ENCODE measurements at regions not wholly inside any gene's neighbourhood (a gene's known extent, or its start where the extent isn't known, plus 50 kb on each side); places are given as distances from the start of the nearest gene placed in this dataset.

DNA sequence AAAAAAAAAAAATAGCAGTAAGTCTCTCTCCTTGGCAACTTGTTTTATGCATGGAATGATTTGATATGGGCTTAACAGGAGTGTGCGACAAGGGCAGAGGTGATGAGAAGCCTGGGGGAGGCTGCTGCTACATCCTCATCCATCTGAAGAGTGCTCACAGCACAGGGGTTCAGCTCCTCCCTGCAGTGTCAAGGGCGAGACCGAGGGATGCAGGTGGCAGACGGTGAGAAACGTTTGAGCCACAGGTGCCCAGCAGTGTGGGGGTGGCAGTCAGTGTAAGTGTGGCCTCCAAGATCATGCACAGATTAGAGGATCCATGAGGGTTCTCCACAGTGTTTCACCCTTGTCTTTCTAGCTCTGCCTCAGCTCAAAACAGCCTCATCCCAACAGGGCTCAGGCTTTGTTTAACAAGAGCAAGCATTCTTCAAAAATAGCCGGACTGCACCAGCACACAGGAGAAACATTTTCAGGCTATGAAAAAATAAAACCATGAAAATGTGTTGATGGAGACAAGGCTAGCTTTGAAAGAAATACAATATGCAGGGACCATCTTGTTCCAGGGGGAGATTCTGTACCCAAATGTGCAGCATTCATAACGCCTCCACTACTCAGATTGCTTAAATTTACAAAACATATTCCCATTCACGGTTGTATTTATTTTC lies 324.5 kb upstream of the MYT1L start:
- Histone ChIP-seq H3K36me3 (ENCODE audit: insufficient read depth, low read length) (no peaks in the 10 kb centered on the region), H3K4me3 (ENCODE audit: low read length) (no peak overlapping the region), H3K4me1 (ENCODE audit: insufficient read depth, low read length) (peaks cover 7% of the 10 kb centered on the region), H3K27ac (ENCODE audit: low read depth in 1 of 2, low read length in 2 of 2) (no peak overlapping the region), H3K27me3 (ENCODE audit: control insufficient read depth in 1 of 2, insufficient read depth in 2 of 2, low read length in 2 of 2) (no peaks in the 10 kb centered on the region), H3K9me3 (ENCODE audit: control insufficient read depth in 1 of 2, insufficient read depth in 1 of 2, low read length in 2 of 2) (peaks cover 8 to 9% of the 10 kb centered on the region in 2 experiments)
- no peaks in the 10 kb centered on the region for H3K36me3 Mint-ChIP-seq (ENCODE audit: low read depth)
- TF ChIP-seq, protein P1, sequence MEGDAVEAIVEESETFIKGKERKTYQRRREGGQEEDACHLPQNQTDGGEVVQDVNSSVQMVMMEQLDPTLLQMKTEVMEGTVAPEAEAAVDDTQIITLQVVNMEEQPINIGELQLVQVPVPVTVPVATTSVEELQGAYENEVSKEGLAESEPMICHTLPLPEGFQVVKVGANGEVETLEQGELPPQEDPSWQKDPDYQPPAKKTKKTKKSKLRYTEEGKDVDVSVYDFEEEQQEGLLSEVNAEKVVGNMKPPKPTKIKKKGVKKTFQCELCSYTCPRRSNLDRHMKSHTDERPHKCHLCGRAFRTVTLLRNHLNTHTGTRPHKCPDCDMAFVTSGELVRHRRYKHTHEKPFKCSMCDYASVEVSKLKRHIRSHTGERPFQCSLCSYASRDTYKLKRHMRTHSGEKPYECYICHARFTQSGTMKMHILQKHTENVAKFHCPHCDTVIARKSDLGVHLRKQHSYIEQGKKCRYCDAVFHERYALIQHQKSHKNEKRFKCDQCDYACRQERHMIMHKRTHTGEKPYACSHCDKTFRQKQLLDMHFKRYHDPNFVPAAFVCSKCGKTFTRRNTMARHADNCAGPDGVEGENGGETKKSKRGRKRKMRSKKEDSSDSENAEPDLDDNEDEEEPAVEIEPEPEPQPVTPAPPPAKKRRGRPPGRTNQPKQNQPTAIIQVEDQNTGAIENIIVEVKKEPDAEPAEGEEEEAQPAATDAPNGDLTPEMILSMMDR (IDR thresholded peaks at IDR 0.05) = no peak
- H3K27ac Mint-ChIP-seq = no peak overlapping the region
- ATAC-seq (ENCODE audit: poor library complexity) (no peak), DNase-seq (no peak)
- ChIA-PET CTCF (no interaction called here), POLR2A (interaction anchor here (0.8 kb wide), 1 partner anchor 9 kb away, joined by 3 read pairs; no protein-coding TSS in a partner anchor)
- H3K4me3 Mint-ChIP-seq = no peak overlapping the region
- H3K4me1 Mint-ChIP-seq (ENCODE audit: low read depth) = peaks cover 11% of the 10 kb centered on the region
- H3K9me3 Mint-ChIP-seq = peaks cover 8% of the 10 kb centered on the region
- no peaks in the 10 kb centered on the region for H3K27me3 Mint-ChIP-seq
- intact Hi-C loops (cut with DNase I, micrococcal nuclease) = no loop called here

DNA sequence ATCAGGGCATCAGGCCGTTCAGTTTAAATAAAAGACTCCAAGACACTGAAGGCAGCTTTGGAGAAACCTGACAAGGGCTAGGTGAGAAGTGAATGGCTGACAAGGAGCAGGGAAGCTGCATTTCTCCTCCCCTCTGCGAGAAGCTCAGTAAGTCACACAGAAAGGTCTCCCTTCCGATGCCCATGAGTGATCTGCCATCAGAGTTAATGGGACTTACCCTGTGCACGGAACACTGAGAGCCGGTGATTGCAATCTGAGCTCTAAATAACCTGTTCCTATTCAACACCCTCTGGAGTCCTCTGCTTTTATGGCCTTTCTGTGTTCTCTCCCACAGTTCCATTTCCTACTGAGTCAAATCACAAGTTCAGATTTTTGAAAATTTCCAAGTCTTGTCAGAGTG lies 322.2 kb upstream of the MYT1L start:
- TF ChIP-seq, protein P1 (IDR thresholded peaks at IDR 0.05) = no peak
- Histone ChIP-seq H3K27me3 (ENCODE audit: control insufficient read depth in 1 of 2, insufficient read depth in 2 of 2, low read length in 2 of 2) (no peaks in the 10 kb centered on the region), H3K4me1 (ENCODE audit: insufficient read depth, low read length) (peaks cover 7% of the 10 kb centered on the region), H3K4me3 (ENCODE audit: low read length) (no peak overlapping the region), H3K27ac (ENCODE audit: low read depth in 1 of 2, low read length in 2 of 2) (no peak overlapping the region), H3K36me3 (ENCODE audit: insufficient read depth, low read length) (no peaks in the 10 kb centered on the region), H3K9me3 (ENCODE audit: control insufficient read depth in 1 of 2, insufficient read depth in 1 of 2, low read length in 2 of 2) (peaks cover 0 to 3% of the 10 kb centered on the region in 2 experiments)
- intact Hi-C loops (cut with DNase I, micrococcal nuclease) = no loop called here
- H3K9me3 Mint-ChIP-seq = peaks cover 2% of the 10 kb centered on the region
- H3K36me3 Mint-ChIP-seq (ENCODE audit: low read depth) = no peaks in the 10 kb centered on the region
- H3K4me1 Mint-ChIP-seq (ENCODE audit: low read depth) = peaks cover 11% of the 10 kb centered on the region
- H3K4me3 Mint-ChIP-seq = no peak overlapping the region
- no peak overlapping the region for H3K27ac Mint-ChIP-seq
- H3K27me3 Mint-ChIP-seq = no peaks in the 10 kb centered on the region
- ChIA-PET POLR2A (no interaction called here), CTCF (no interaction called here)
- DNase-seq = no peak
- no peak for ATAC-seq (ENCODE audit: poor library complexity)

DNA sequence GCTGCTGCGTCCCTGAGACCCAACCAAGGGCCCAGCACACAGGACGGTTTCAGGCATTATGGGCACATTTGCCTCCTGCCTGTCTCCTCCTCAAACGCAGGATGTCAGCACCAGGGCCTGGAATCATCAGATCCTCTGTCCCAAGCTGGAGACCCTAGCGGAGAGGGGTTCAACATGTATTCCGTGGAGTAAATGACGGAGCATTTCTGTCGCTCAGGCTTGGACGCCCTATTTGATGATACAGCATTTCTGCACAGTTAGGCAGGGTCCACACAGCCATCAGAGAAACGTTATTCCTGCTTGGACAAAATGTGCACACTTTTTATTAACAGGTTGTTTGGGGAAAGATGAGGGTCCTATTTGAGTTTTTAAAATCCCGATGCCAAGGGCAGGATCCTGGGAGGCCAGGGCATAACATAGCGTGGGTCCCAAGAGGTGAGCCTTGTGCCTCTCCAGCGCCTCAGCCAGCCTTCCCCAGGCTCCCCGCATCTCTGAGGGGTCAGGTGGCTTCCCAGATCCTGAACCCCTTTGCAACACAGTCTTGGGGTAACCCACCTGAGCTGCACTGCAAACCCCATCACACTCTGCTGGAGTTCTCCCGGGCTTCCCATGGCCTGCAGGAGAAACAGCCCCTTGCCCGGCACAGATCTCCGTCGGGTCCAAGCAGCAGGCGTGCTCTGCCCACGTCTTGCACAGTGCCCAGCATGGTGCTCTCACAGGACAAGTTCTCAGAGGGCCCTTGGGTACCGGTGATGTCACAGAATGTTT lies 319.7 kb upstream of the MYT1L start:
- POLR2A ChIA-PET = no interaction called here
- Histone ChIP-seq H3K36me3 (ENCODE audit: insufficient read depth, low read length) (no peaks in the 10 kb centered on the region), H3K9me3 (ENCODE audit: control insufficient read depth in 1 of 2, insufficient read depth in 1 of 2, low read length in 2 of 2) (no peaks in the 10 kb centered on the region), H3K4me3 (ENCODE audit: low read length) (no peak overlapping the region), H3K4me1 (ENCODE audit: insufficient read depth, low read length) (peaks cover 21% of the 10 kb centered on the region), H3K27me3 (ENCODE audit: control insufficient read depth in 1 of 2, insufficient read depth in 2 of 2, low read length in 2 of 2) (no peaks in the 10 kb centered on the region), H3K27ac (ENCODE audit: low read depth in 1 of 2, low read length in 2 of 2) (no peak overlapping the region)
- intact Hi-C loops (cut with DNase I, micrococcal nuclease) = no loop called here
- peaks cover 24% of the 10 kb centered on the region for H3K4me1 Mint-ChIP-seq (ENCODE audit: low read depth)
- TF ChIP-seq, protein P1 (IDR thresholded peaks at IDR 0.05) = no peak
- CTCF ChIA-PET = no interaction called here
- H3K9me3 Mint-ChIP-seq = no peaks in the 10 kb centered on the region
- DNase-seq (no peak), ATAC-seq (ENCODE audit: poor library complexity) (no peak)
- H3K27me3 Mint-ChIP-seq = no peaks in the 10 kb centered on the region
- no peak overlapping the region for H3K4me3 Mint-ChIP-seq
- H3K36me3 Mint-ChIP-seq (ENCODE audit: low read depth) = no peaks in the 10 kb centered on the region
- H3K27ac Mint-ChIP-seq = peak overlapping the region; percentile 2

All from CD4-positive, alpha-beta T cell (primary cell).